Fibroblast of upper back skin (primary cell): ENCODE measurements at regions not wholly inside any gene's neighbourhood (a gene's known extent, or its start where the extent isn't known, plus 50 kb on each side); places are given as distances from the start of the nearest gene placed in this dataset.

Experiments used
- DNase-seq: peaks from one replicate; pipeline ENCODE4 v3.0.0-alpha.2; 2013

GRCh38 chr14:34004881-34005280 lies 54.0 kb upstream of the EGLN3 start:
- no peak for DNase-seq

- DNase-seq, result no peak
These were observed 52.8 kb upstream of the EGLN3 start for GRCh38 chr14:34003691-34004090.

- DNase-seq, result no peak
These were observed 52.3 kb upstream of the EGLN3 start for GRCh38 chr14:34003082-34003668.
